ENCODE measurements at regions not wholly inside any gene's neighbourhood (a gene's known extent, or its start where the extent isn't known, plus 50 kb on each side); places are given as distances from the start of the nearest gene placed in this dataset.
"Not testable (repeated sequence)": the region's sequence is repeated elsewhere in the genome, so short reads cannot be mapped to it uniquely, and the experiment has no call there.

GRCh38 chr10:131363416-131363815 is 51.9 kb upstream of the TCERG1L start:
- no peak for DNase-seq

GRCh38 chr10:131371571-131371970 is 60.0 kb upstream of the TCERG1L start:
- no peak for DNase-seq

- DNase-seq, result no peak
These were observed 70.1 kb upstream of the TCERG1L start for GRCh38 chr10:131381576-131381975.

- not testable (repeated sequence) for DNase-seq
These were observed 73.8 kb upstream of the TCERG1L start for GRCh38 chr10:131385161-131385872.

GRCh38 chr10:131387018-131387529 is 75.6 kb upstream of the TCERG1L start:
- DNase-seq, result no peak

- DNase-seq, result no peak
These were observed 80.4 kb upstream of the TCERG1L start for GRCh38 chr10:131391936-131392335.

GRCh38 chr10:131396121-131397050 is 84.9 kb upstream of the TCERG1L start:
- DNase-seq, result no peak

GRCh38 chr10:131398166-131398565 is 86.6 kb upstream of the TCERG1L start:
- no peak for DNase-seq

- no peak for DNase-seq
These were observed 88.5 kb upstream of the TCERG1L start for GRCh38 chr10:131399981-131400380.

- DNase-seq, result no peak
These were observed 89.0 kb upstream of the TCERG1L start for GRCh38 chr10:131400513-131400912.

GRCh38 chr10:131402771-131403650 is 91.5 kb upstream of the TCERG1L start:
- no peak for DNase-seq

- no peak for DNase-seq
These were observed 92.4 kb upstream of the TCERG1L start for GRCh38 chr10:131403936-131404335.

GRCh38 chr10:131404886-131405285 is 93.4 kb upstream of the TCERG1L start:
- no peak for DNase-seq

GRCh38 chr10:131406676-131407392 is 95.3 kb upstream of the TCERG1L start:
- no peak for DNase-seq

- no peak for DNase-seq
These were observed 107.2 kb upstream of the TCERG1L start for GRCh38 chr10:131418681-131419080.

- no peak for DNase-seq
These were observed 108.3 kb upstream of the TCERG1L start for GRCh38 chr10:131419797-131420196.

GRCh38 chr10:131420867-131421266 is 109.3 kb upstream of the TCERG1L start:
- no peak for DNase-seq

GRCh38 chr10:131421381-131421780 is 109.9 kb upstream of the TCERG1L start:
- DNase-seq, result no peak

GRCh38 chr10:131422731-131423130 is 111.2 kb upstream of the TCERG1L start:
- no peak for DNase-seq

GRCh38 chr10:131424053-131424452 is 112.5 kb upstream of the TCERG1L start:
- no peak for DNase-seq

- DNase-seq, result no peak
These were observed 113.4 kb upstream of the TCERG1L start for GRCh38 chr10:131424836-131425491.
